ENCODE measurements at regions not wholly inside any gene's neighbourhood (a gene's known extent, or its start where the extent isn't known, plus 50 kb on each side); places are given as distances from the start of the nearest gene placed in this dataset.

GRCh38 chr2:230640540-230641011, 72.1 kb upstream of the CAB39 start:
- TF ChIP-seq CTCF (IDR thresholded peaks at IDR 0.05): no peak
- H3K9me3 ChIP-seq: no peaks in the 10 kb centered on the region
- no peak overlapping the region for H3K27ac ChIP-seq
- H3K4me1 ChIP-seq: no peaks in the 10 kb centered on the region
- H3K27me3 ChIP-seq: no peaks in the 10 kb centered on the region
- H3K36me3 ChIP-seq: no peaks in the 10 kb centered on the region
- no peak for DNase-seq (ENCODE audit: low spot score)
- no peak overlapping the region for H3K4me3 ChIP-seq

GRCh38 chr2:230642966-230643365, 69.7 kb upstream of the CAB39 start:
- Histone ChIP-seq H3K4me1 (no peaks in the 10 kb centered on the region), H3K27me3 (no peaks in the 10 kb centered on the region), H3K9me3 (no peaks in the 10 kb centered on the region), H3K4me3 (no peak overlapping the region), H3K36me3 (no peaks in the 10 kb centered on the region), H3K27ac (peak overlapping the region in 1 of 2 donors; percentile 43)
- DNase-seq (ENCODE audit: low spot score): no peak
- no peak for TF ChIP-seq CTCF (IDR thresholded peaks at IDR 0.05)

GRCh38 chr2:230643576-230644291, 68.9 kb upstream of the CAB39 start:
- Histone ChIP-seq H3K9me3 (no peaks in the 10 kb centered on the region), H3K27me3 (no peaks in the 10 kb centered on the region), H3K4me1 (no peaks in the 10 kb centered on the region), H3K4me3 (no peak overlapping the region), H3K36me3 (no peaks in the 10 kb centered on the region), H3K27ac (no peak overlapping the region)
- DNase-seq (ENCODE audit: low spot score): peak; percentile 69
- TF ChIP-seq CTCF (IDR thresholded peaks at IDR 0.05): no peak

GRCh38 chr2:230644356-230644935, 68.2 kb upstream of the CAB39 start:
- Histone ChIP-seq H3K27me3 (no peaks in the 10 kb centered on the region), H3K36me3 (no peaks in the 10 kb centered on the region), H3K9me3 (no peaks in the 10 kb centered on the region), H3K4me3 (no peak overlapping the region), H3K4me1 (no peaks in the 10 kb centered on the region), H3K27ac (no peak overlapping the region)
- DNase-seq (ENCODE audit: low spot score): no peak
- TF ChIP-seq CTCF (IDR thresholded peaks at IDR 0.05): no peak

- no peaks in the 10 kb centered on the region for H3K4me1 ChIP-seq
- no peaks in the 10 kb centered on the region for H3K9me3 ChIP-seq
- no peak for DNase-seq (ENCODE audit: low spot score)
- H3K4me3 ChIP-seq: no peak overlapping the region
- no peak for TF ChIP-seq CTCF (IDR thresholded peaks at IDR 0.05)
- no peak overlapping the region for H3K27ac ChIP-seq
- no peaks in the 10 kb centered on the region for H3K36me3 ChIP-seq
- H3K27me3 ChIP-seq: no peaks in the 10 kb centered on the region
Measured at GRCh38 chr2:230648356-230648755, 64.3 kb upstream of the CAB39 start.
